ENCODE measurements at regions not wholly inside any gene's neighbourhood (a gene's known extent, or its start where the extent isn't known, plus 50 kb on each side); places are given as distances from the start of the nearest gene placed in this dataset.

DNA sequence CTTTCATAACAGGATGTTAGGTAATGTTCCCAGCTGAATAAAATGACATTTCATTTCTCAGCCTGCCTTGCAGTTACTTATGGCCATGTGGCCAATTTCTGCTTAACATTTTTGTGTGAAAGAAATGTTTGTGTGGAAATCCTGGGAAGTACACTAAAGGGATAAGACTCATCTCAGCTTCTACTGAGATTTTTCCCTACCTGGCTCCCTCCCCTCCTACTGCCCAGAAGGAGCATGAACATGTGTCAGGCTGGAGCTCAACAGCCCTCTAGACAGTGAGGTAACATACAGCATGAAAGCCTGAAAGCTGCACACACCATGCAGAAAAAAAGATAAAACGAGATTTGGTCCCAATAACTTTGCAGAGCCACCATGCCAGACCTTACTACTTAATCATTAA, 288.4 kb upstream of the COX7C start:
- no peaks in the 10 kb centered on the region for H3K27me3 ChIP-seq (ENCODE audit: control insufficient read depth in 1 of 2, insufficient read depth in 2 of 2, low read length in 2 of 2)
- H3K9ac ChIP-seq (ENCODE audit: low read length in 2 of 2), result no peak overlapping the region
- peaks cover 0 to 3% of the 10 kb centered on the region in 2 donors for H3K9me3 ChIP-seq (ENCODE audit: control insufficient read depth in 2 of 2, low read length in 2 of 2)
- H3K4me1 ChIP-seq (ENCODE audit: control insufficient read depth, insufficient read depth, low read length), result no peaks in the 10 kb centered on the region
- H3K36me3 ChIP-seq (ENCODE audit: control insufficient read depth in 2 of 2, insufficient read depth in 2 of 2, low read length in 2 of 2), result no peaks in the 10 kb centered on the region
- H3K4me3 ChIP-seq (ENCODE audit: low read length in 2 of 2), result no peak overlapping the region
- H3K27ac ChIP-seq (ENCODE audit: low read length), result no peak overlapping the region

DNA sequence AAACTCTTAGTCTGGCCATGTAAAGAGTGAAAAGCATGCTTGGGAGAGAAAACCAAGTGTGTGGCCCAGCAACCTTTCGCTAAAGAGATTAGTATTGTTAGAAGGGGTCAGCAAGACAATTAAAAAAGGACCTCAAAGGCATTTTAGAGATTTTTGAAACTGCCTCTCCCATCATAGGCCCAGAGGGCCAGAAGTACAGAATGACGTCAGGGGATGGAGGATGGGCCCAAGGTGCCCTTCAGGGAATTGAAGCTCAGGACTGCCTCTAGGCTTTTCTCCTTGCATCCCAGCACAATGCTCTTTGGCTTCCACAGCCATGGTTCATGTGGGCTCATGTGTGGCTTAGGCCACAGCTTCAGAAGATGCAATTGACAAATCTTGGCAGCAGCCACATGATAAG, 287.0 kb upstream of the COX7C start:
- Histone ChIP-seq H3K9ac (ENCODE audit: low read length in 2 of 2) (no peak overlapping the region), H3K27ac (ENCODE audit: low read length) (no peak overlapping the region), H3K36me3 (ENCODE audit: control insufficient read depth in 2 of 2, insufficient read depth in 2 of 2, low read length in 2 of 2) (no peaks in the 10 kb centered on the region), H3K4me1 (ENCODE audit: control insufficient read depth, insufficient read depth, low read length) (no peaks in the 10 kb centered on the region), H3K4me3 (ENCODE audit: low read length in 2 of 2) (no peak overlapping the region), H3K9me3 (ENCODE audit: control insufficient read depth in 2 of 2, low read length in 2 of 2) (peaks cover 0 to 3% of the 10 kb centered on the region in 2 donors), H3K27me3 (ENCODE audit: control insufficient read depth in 1 of 2, insufficient read depth in 2 of 2, low read length in 2 of 2) (no peaks in the 10 kb centered on the region)

- Histone ChIP-seq H3K36me3 (ENCODE audit: control insufficient read depth in 2 of 2, insufficient read depth in 2 of 2, low read length in 2 of 2) (no peaks in the 10 kb centered on the region), H3K27me3 (ENCODE audit: control insufficient read depth in 1 of 2, insufficient read depth in 2 of 2, low read length in 2 of 2) (no peaks in the 10 kb centered on the region), H3K27ac (ENCODE audit: low read length) (no peak overlapping the region), H3K4me1 (ENCODE audit: control insufficient read depth, insufficient read depth, low read length) (no peaks in the 10 kb centered on the region), H3K9me3 (ENCODE audit: control insufficient read depth in 2 of 2, low read length in 2 of 2) (peaks cover 0 to 3% of the 10 kb centered on the region in 2 donors), H3K9ac (ENCODE audit: low read length in 2 of 2) (no peak overlapping the region), H3K4me3 (ENCODE audit: low read length in 2 of 2) (no peak overlapping the region)
Measured at GRCh38 chr5:86332851-86333250, 284.9 kb upstream of the COX7C start.

GRCh38 chr5:86337667-86338460, 279.9 kb upstream of the COX7C start:
- H3K27ac ChIP-seq (ENCODE audit: low read length), result no peak overlapping the region
- no peaks in the 10 kb centered on the region for H3K36me3 ChIP-seq (ENCODE audit: control insufficient read depth in 2 of 2, insufficient read depth in 2 of 2, low read length in 2 of 2)
- H3K4me1 ChIP-seq (ENCODE audit: control insufficient read depth, insufficient read depth, low read length), result no peaks in the 10 kb centered on the region
- no peaks in the 10 kb centered on the region for H3K27me3 ChIP-seq (ENCODE audit: control insufficient read depth in 1 of 2, insufficient read depth in 2 of 2, low read length in 2 of 2)
- H3K9me3 ChIP-seq (ENCODE audit: control insufficient read depth in 2 of 2, low read length in 2 of 2), result peaks cover 0 to 2% of the 10 kb centered on the region in 2 donors
- H3K9ac ChIP-seq (ENCODE audit: low read length in 2 of 2), result no peak overlapping the region
- no peak overlapping the region for H3K4me3 ChIP-seq (ENCODE audit: low read length in 2 of 2)

DNA sequence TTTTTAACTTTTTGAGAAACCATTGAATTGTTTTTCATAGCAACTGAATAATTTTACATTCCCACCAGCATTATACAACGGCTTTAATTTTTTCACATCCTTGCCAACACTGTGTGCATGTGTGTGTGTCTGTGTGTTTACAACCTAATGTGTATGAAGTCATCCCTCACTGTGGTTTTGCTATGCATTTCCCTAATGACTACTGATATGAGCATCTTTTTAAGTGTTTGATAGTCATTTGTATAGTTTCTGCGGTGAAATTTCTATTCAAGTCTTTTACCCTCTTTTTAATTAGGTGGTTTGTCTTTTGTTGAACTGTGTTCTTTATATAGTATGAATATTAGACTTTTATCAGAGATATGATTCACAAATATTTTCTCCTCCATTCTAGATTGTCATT, 263.1 kb upstream of the COX7C start:
- H3K4me1 ChIP-seq (ENCODE audit: control insufficient read depth, insufficient read depth, low read length), result no peaks in the 10 kb centered on the region
- H3K9me3 ChIP-seq (ENCODE audit: control insufficient read depth in 2 of 2, low read length in 2 of 2), result no peaks in the 10 kb centered on the region
- H3K27me3 ChIP-seq (ENCODE audit: control insufficient read depth in 1 of 2, insufficient read depth in 2 of 2, low read length in 2 of 2), result no peaks in the 10 kb centered on the region

DNA sequence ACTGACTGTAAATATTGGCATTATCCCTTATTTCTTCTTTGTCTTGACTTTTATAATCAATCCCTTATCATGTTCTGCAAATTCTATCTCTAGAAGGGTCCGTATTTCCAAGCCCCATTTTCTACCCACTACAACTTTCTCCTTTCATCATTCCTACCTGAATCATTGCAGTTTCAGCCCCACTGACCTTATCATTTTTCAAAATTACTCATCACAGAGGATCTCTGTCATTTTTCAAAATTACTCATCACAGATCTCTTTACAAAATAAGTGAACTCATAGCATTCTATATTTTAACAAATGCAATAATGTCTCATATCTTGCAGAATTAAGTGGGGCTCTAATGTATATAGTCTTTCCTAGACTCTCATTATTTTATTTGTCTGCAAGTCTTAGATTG, 256.9 kb upstream of the COX7C start:
- Histone ChIP-seq H3K27me3 (ENCODE audit: control insufficient read depth in 1 of 2, insufficient read depth in 2 of 2, low read length in 2 of 2) (no peaks in the 10 kb centered on the region), H3K9me3 (ENCODE audit: control insufficient read depth in 2 of 2, low read length in 2 of 2) (no peaks in the 10 kb centered on the region), H3K9ac (ENCODE audit: low read length in 2 of 2) (no peak overlapping the region), H3K4me3 (ENCODE audit: low read length in 2 of 2) (no peak overlapping the region), H3K36me3 (ENCODE audit: control insufficient read depth in 2 of 2, insufficient read depth in 2 of 2, low read length in 2 of 2) (no peaks in the 10 kb centered on the region), H3K4me1 (ENCODE audit: control insufficient read depth, insufficient read depth, low read length) (no peaks in the 10 kb centered on the region), H3K27ac (ENCODE audit: low read length) (no peak overlapping the region)

More for the DNA sequence above, 263.1 kb upstream of the COX7C start:
- Histone ChIP-seq H3K27ac (ENCODE audit: low read length) (no peak overlapping the region), H3K4me3 (ENCODE audit: low read length in 2 of 2) (no peak overlapping the region), H3K36me3 (ENCODE audit: control insufficient read depth in 2 of 2, insufficient read depth in 2 of 2, low read length in 2 of 2) (no peaks in the 10 kb centered on the region), H3K9ac (ENCODE audit: low read length in 2 of 2) (no peak overlapping the region)

DNA sequence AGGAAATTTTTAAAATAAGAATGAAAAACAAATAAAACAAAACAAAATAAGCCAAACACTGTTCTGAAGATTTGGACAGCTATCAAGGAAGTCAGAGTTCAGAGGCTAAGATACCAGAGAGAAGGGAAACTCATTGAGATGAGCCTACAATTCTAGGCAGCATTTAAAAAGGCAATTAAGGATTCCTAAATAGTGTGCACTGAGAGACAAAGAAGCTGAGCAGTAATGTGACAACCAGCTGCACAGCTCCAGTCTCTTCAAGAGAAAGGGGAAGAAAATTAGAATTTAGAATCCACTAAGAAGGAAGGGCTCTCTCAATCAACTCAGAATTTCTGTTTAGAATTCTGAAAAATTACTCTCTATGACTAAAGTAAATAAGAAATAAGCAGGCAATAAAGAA, 246.7 kb upstream of the COX7C start:
- H3K27ac ChIP-seq (ENCODE audit: low read length), result no peak overlapping the region
- H3K9me3 ChIP-seq (ENCODE audit: control insufficient read depth in 2 of 2, low read length in 2 of 2), result no peaks in the 10 kb centered on the region
- H3K9ac ChIP-seq (ENCODE audit: low read length in 2 of 2), result no peak overlapping the region
- no peaks in the 10 kb centered on the region for H3K36me3 ChIP-seq (ENCODE audit: control insufficient read depth in 2 of 2, insufficient read depth in 2 of 2, low read length in 2 of 2)
- H3K4me1 ChIP-seq (ENCODE audit: control insufficient read depth, insufficient read depth, low read length), result no peaks in the 10 kb centered on the region
- H3K4me3 ChIP-seq (ENCODE audit: low read length in 2 of 2), result no peak overlapping the region
- no peaks in the 10 kb centered on the region for H3K27me3 ChIP-seq (ENCODE audit: control insufficient read depth in 1 of 2, insufficient read depth in 2 of 2, low read length in 2 of 2)

DNA sequence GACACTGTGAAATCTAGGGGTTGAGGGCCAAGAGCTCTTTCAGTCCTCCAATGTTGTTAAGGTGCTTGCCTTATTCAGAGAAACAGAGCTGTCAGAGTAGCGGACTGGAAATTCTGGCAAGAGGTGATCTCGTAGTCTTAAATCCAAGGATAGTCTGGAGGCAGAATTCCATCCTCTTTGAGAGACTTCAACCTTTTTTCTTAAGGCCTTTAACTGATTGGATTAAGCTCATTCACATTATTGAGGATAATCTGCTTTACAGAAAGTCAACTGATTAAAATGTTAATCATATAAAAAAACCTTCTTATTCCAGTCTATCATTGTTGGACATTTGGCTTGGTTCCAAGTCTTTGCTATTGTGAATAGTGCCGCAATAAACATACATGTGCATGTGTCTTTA, 243.1 kb upstream of the COX7C start:
- Histone ChIP-seq H3K36me3 (ENCODE audit: control insufficient read depth in 2 of 2, insufficient read depth in 2 of 2, low read length in 2 of 2) (no peaks in the 10 kb centered on the region), H3K27ac (ENCODE audit: low read length) (no peak overlapping the region), H3K9me3 (ENCODE audit: control insufficient read depth in 2 of 2, low read length in 2 of 2) (no peaks in the 10 kb centered on the region), H3K27me3 (ENCODE audit: control insufficient read depth in 1 of 2, insufficient read depth in 2 of 2, low read length in 2 of 2) (no peaks in the 10 kb centered on the region), H3K9ac (ENCODE audit: low read length in 2 of 2) (no peak overlapping the region), H3K4me3 (ENCODE audit: low read length in 2 of 2) (no peak overlapping the region), H3K4me1 (ENCODE audit: control insufficient read depth, insufficient read depth, low read length) (no peaks in the 10 kb centered on the region)

- Histone ChIP-seq H3K4me3 (ENCODE audit: low read length in 2 of 2) (no peak overlapping the region), H3K27ac (ENCODE audit: low read length) (no peak overlapping the region), H3K9me3 (ENCODE audit: control insufficient read depth in 2 of 2, low read length in 2 of 2) (no peaks in the 10 kb centered on the region), H3K9ac (ENCODE audit: low read length in 2 of 2) (no peak overlapping the region), H3K4me1 (ENCODE audit: control insufficient read depth, insufficient read depth, low read length) (no peaks in the 10 kb centered on the region), H3K36me3 (ENCODE audit: control insufficient read depth in 2 of 2, insufficient read depth in 2 of 2, low read length in 2 of 2) (no peaks in the 10 kb centered on the region), H3K27me3 (ENCODE audit: control insufficient read depth in 1 of 2, insufficient read depth in 2 of 2, low read length in 2 of 2) (no peaks in the 10 kb centered on the region)
Measured at GRCh38 chr5:86376214-86376613, 241.5 kb upstream of the COX7C start.

- Histone ChIP-seq H3K36me3 (ENCODE audit: control insufficient read depth in 2 of 2, insufficient read depth in 2 of 2, low read length in 2 of 2) (no peaks in the 10 kb centered on the region), H3K9ac (ENCODE audit: low read length in 2 of 2) (no peak overlapping the region), H3K4me1 (ENCODE audit: control insufficient read depth, insufficient read depth, low read length) (no peaks in the 10 kb centered on the region)
Measured at GRCh38 chr5:86403190-86403589, 214.6 kb upstream of the COX7C start.

GRCh38 chr5:86404256-86404655, 213.5 kb upstream of the COX7C start:
- Histone ChIP-seq H3K36me3 (ENCODE audit: control insufficient read depth in 2 of 2, insufficient read depth in 2 of 2, low read length in 2 of 2) (no peaks in the 10 kb centered on the region), H3K27ac (ENCODE audit: low read length) (no peak overlapping the region), H3K9ac (ENCODE audit: low read length in 2 of 2) (no peak overlapping the region), H3K9me3 (ENCODE audit: control insufficient read depth in 2 of 2, low read length in 2 of 2) (no peaks in the 10 kb centered on the region), H3K4me1 (ENCODE audit: control insufficient read depth, insufficient read depth, low read length) (no peaks in the 10 kb centered on the region), H3K27me3 (ENCODE audit: control insufficient read depth in 1 of 2, insufficient read depth in 2 of 2, low read length in 2 of 2) (no peaks in the 10 kb centered on the region), H3K4me3 (ENCODE audit: low read length in 2 of 2) (no peak overlapping the region)

More at GRCh38 chr5:86403190-86403589, 214.6 kb upstream of the COX7C start:
- H3K27me3 ChIP-seq (ENCODE audit: control insufficient read depth in 1 of 2, insufficient read depth in 2 of 2, low read length in 2 of 2), result no peaks in the 10 kb centered on the region
- H3K9me3 ChIP-seq (ENCODE audit: control insufficient read depth in 2 of 2, low read length in 2 of 2), result no peaks in the 10 kb centered on the region
- H3K4me3 ChIP-seq (ENCODE audit: low read length in 2 of 2), result no peak overlapping the region
- no peak overlapping the region for H3K27ac ChIP-seq (ENCODE audit: low read length)

Data from stomach smooth muscle (tissue), 2 donors.